ENCODE measurements at regions not wholly inside any gene's neighbourhood (a gene's known extent, or its start where the extent isn't known, plus 50 kb on each side); places are given as distances from the start of the nearest gene placed in this dataset.

- in situ Hi-C loops (cut with HindIII; ENCODE audit: extremely low pct_ligation_motif_present, low pct_unique_long_range_greater_than_20kb) (no loop called here), intact Hi-C loops (cut with micrococcal nuclease; ENCODE audit: unreplicated experiment) (no loop called here)
- TF ChIP-seq TIGD3 (CRISPR knock-in tag; IDR thresholded peaks at IDR 0.05; ENCODE audit: borderline replicate concordance) (no peak), TFE3 (CRISPR knock-in tag; IDR thresholded peaks at IDR 0.05) (no peak), MAFF (IDR thresholded peaks at IDR 0.05; ENCODE audit: low read depth, low read length) (peak; percentile 64; the same call in 1 of the 2 replicates), ZNF720 (CRISPR knock-in tag; IDR thresholded peaks at IDR 0.05) (no peak), REXO4 (CRISPR knock-in tag; IDR thresholded peaks at IDR 0.05; ENCODE audit: borderline replicate concordance) (no peak), SP5 (CRISPR knock-in tag; IDR thresholded peaks at IDR 0.05; ENCODE audit: borderline replicate concordance, low read depth) (no peak), ZNF468 (CRISPR knock-in tag; IDR thresholded peaks at IDR 0.05) (no peak), ZNF563 (CRISPR knock-in tag; IDR thresholded peaks at IDR 0.05) (no peak), MAFK (conservative IDR thresholded peaks at IDR 0.05 in 1 of 2, IDR thresholded peaks at IDR 0.05 in 1 of 2; ENCODE audit: low read length in 2 of 2) (peak; percentile 51 to 84; a peak in 3 of 4 replicates), ZNF335 (CRISPR knock-in tag; IDR thresholded peaks at IDR 0.05) (no peak), ZNF350 (CRISPR knock-in tag; IDR thresholded peaks at IDR 0.05; ENCODE audit: borderline replicate concordance, low read depth) (no peak), ZNF788 (CRISPR knock-in tag; IDR thresholded peaks at IDR 0.05; ENCODE audit: borderline replicate concordance) (no peak), TRIM24 (CRISPR knock-in tag; IDR thresholded peaks at IDR 0.05) (no peak), ELF3 (CRISPR knock-in tag; IDR thresholded peaks at IDR 0.05) (no peak), PAWR (CRISPR knock-in tag; IDR thresholded peaks at IDR 0.05; ENCODE audit: borderline replicate concordance) (no peak)
- FAIRE-seq, result no peak
- ChIA-PET CTCF (ENCODE audit: low intra/inter-chr PET ratio, low total read pairs) (no interaction called here), POLR2A (no interaction called here)
- H2AFZ ChIP-seq (ENCODE audit: low read length), result no peak overlapping the region
- no peak overlapping the region for H3K27ac ChIP-seq (ENCODE audit: extremely low read length, insufficient read depth, low read length)
- no peaks in the 10 kb centered on the region for H4K20me1 ChIP-seq (ENCODE audit: insufficient read depth, low read length)
- WGBS (ENCODE audit: low lambda C conversion rate), result 12% methylated on average over 7 of the region's 7 CpGs
- no peak for DNase-seq (ENCODE audit: low spot score)
- no peak overlapping the region for H3K9ac ChIP-seq (ENCODE audit: insufficient read depth, low read depth, low read length)
- H3K79me2 ChIP-seq (ENCODE audit: insufficient read depth, low read length), result no peaks in the 10 kb centered on the region
- no TSS peak for BruUV-seq (replicated peaks)
- ATAC-seq, result no peak
- no peak overlapping the region for H3K4me2 ChIP-seq (ENCODE audit: low read depth, low read length)
- no peaks in the 10 kb centered on the region for H3K27me3 ChIP-seq (ENCODE audit: control insufficient read depth in 1 of 2, insufficient read depth in 2 of 2, low read length in 2 of 2)
- no peaks in the 10 kb centered on the region for H3K36me3 ChIP-seq (replicated peaks in 1 of 2; ENCODE audit: control insufficient read depth in 1 of 2, insufficient read depth in 2 of 2, low read length in 2 of 2)
- H3K4me1 ChIP-seq (ENCODE audit: insufficient read depth, low read length), result no peaks in the 10 kb centered on the region
- no peak overlapping the region for H3K4me3 ChIP-seq (replicated peaks in 1 of 3; ENCODE audit: insufficient read depth in 1 of 3, low read depth in 2 of 3, low read length in 3 of 3)
- no peaks in the 10 kb centered on the region for H3K9me3 ChIP-seq (ENCODE audit: low read length)
These were observed 843.1 kb upstream of the WWC1 start for GRCh38 chr5:167448376-167448775.
